Small intestine (tissue), 7 donors: ENCODE measurements at regions not wholly inside any gene's neighbourhood (a gene's known extent, or its start where the extent isn't known, plus 50 kb on each side); places are given as distances from the start of the nearest gene placed in this dataset.
A peak's percentile ranks its signal among the peaks of the same experiment; 100 is the strongest.

Experiments used
- DNase-seq, 2 donors: peaks; one replicate each; pipeline versions ENCODE4 v3.0.0 to v3.0.0-alpha.2; 2013
- FAIRE-seq: peaks from 2 replicates; lab custom pipeline; 2012; peaks lifted over from hg19 to GRCh38; lab: Jason Lieb, UNC
- H3K27ac ChIP-seq, 3 donors: one replicate each; pipeline ENCODE4 v1.5.1; 2013; ENCODE audit warnings: low read length in 2 of 3, mild to moderate bottlenecking in 2 of 3, control low read depth in 1 of 3, inconsistent platforms in 1 of 3, low read depth in 1 of 3, moderate library complexity in 1 of 3
- H3K27me3 ChIP-seq, 3 donors: one replicate each; pipeline ENCODE4 v1.6.1; 2013; ENCODE audit warnings: low read length in 3 of 3, inconsistent platforms in 1 of 3; ENCODE audit not compliant: control insufficient read depth in 3 of 3, insufficient read depth in 3 of 3
- H3K36me3 ChIP-seq, 3 donors: one replicate each; pipeline ENCODE4 v1.6.1; 2013; ENCODE audit warnings: low read length in 3 of 3, inconsistent platforms in 1 of 3, low read depth in 1 of 3, mild to moderate bottlenecking in 1 of 3, moderate library complexity in 1 of 3; ENCODE audit not compliant: control insufficient read depth in 3 of 3, insufficient read depth in 2 of 3
- H3K4me1 ChIP-seq, 3 donors: one replicate each; pipeline ENCODE4 v1.6.1; 2013; ENCODE audit warnings: low read length in 2 of 3, inconsistent platforms in 1 of 3, low read depth in 1 of 3, mild to moderate bottlenecking in 1 of 3, moderate library complexity in 1 of 3; ENCODE audit not compliant: control insufficient read depth in 3 of 3, insufficient read depth in 2 of 3
- H3K4me3 ChIP-seq, 3 donors: one replicate each; pipeline ENCODE4 v1.5.1; 2013; ENCODE audit warnings: low read length in 3 of 3, control low read depth in 1 of 3, inconsistent platforms in 1 of 3, low read depth in 1 of 3, mild to moderate bottlenecking in 1 of 3, moderate library complexity in 1 of 3
- H3K9me3 ChIP-seq, 2 donors: one replicate each; pipeline ENCODE4 v1.6.1; 2013; ENCODE audit warnings: low read depth in 1 of 2, low read length in 1 of 2; ENCODE audit not compliant: control insufficient read depth in 2 of 2, insufficient read depth in 1 of 2
- WGBS, 3 donors: extraction: QIAGEN DNeasy Blood & Tissue Kit; methylation state at CpG; one replicate each; pipeline ENCODE4 v1.1.7; 2013; 5-methylcytosine and 5-hydroxymethylcytosine counted together
- donor health status: healthy with polysubstance abuse.
- donor health status: control.
- donor health status: control.
- donor health status: Bipolar disorder and iron deficiency.
- donor health status: healthy.

GRCh38 chr1:55692726-55693125 lies 477.6 kb upstream of the USP24 start:
- WGBS, 3 donors = 89 to 91% (median 90%) methylated on average over 1 of the region's 1 CpG
- Histone ChIP-seq H3K9me3 (no peaks in the 10 kb centered on the region), H3K27me3 (no peaks in the 10 kb centered on the region), H3K4me1 (peaks cover 0 to 10% (median 0%) of the 10 kb centered on the region in 3 donors), H3K36me3 (no peaks in the 10 kb centered on the region), H3K27ac (no peak overlapping the region), H3K4me3 (no peak overlapping the region)
- FAIRE-seq (no peak), DNase-seq (no peak)

DNA sequence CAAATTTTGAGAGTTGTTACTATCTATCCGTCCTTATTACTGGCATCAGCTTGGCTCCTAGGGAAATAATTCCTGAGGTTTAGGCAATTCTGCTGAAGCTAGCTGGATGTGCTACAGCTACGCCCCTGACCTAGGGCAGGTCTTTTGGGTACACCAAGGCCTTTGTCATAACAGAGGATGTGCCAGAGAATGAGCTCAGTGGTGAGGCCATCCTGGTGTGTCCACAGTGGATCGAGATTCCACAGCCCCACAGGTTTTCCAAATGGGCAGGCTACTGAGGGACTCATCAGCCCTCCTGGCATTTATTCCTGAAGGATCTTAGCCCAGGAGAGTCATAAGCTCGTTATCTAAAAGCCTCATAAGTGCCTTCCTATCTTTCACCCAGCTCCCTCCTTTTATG lies 475.2 kb upstream of the USP24 start:
- H3K27ac ChIP-seq = no peak overlapping the region
- no peaks in the 10 kb centered on the region for H3K36me3 ChIP-seq
- 63 to 75% (median 73%) methylated on average over 4 of the region's 4 CpGs for WGBS, 3 donors
- H3K4me1 ChIP-seq = peaks cover 0 to 10% (median 0%) of the 10 kb centered on the region in 3 donors
- FAIRE-seq (no peak), DNase-seq (no peak)
- no peaks in the 10 kb centered on the region for H3K27me3 ChIP-seq
- H3K9me3 ChIP-seq = no peaks in the 10 kb centered on the region
- H3K4me3 ChIP-seq = no peak overlapping the region

GRCh38 chr1:55689800-55690199 lies 474.6 kb upstream of the USP24 start:
- no peak for FAIRE-seq

DNA sequence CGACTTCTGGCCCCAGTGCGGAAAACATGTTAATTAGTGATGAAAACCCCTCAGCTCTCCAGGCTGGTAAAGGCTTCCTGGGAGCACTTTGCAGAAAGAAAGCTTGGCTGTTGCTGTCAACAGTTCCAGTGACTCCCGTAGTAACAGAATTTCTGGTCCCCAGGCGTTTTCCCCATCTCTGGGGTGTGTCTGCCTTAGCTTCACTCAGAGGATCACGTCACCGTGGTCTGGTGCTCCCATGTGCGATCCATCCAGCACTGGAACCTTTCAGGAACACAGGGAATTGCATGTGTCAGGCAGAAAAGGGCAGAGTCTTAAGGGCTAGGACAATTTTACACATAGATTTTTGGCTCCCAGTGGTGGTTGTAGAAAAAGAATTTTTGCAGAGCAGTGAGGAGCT lies 470.4 kb upstream of the USP24 start:
- H3K4me1 ChIP-seq = no peaks in the 10 kb centered on the region
- no peaks in the 10 kb centered on the region for H3K36me3 ChIP-seq
- DNase-seq (no peak), FAIRE-seq (no peak)
- H3K27me3 ChIP-seq = no peaks in the 10 kb centered on the region
- no peak overlapping the region for H3K4me3 ChIP-seq
- no peak overlapping the region for H3K27ac ChIP-seq
- WGBS, 3 donors = 83 to 89% (median 86%) methylated on average over 7 of the region's 7 CpGs
- peaks cover 0 to 4% of the 10 kb centered on the region in 2 donors for H3K9me3 ChIP-seq

More at GRCh38 chr1:55689800-55690199, 474.6 kb upstream of the USP24 start:
- Histone ChIP-seq H3K9me3 (no peaks in the 10 kb centered on the region), H3K36me3 (no peaks in the 10 kb centered on the region), H3K4me3 (no peak overlapping the region), H3K27ac (no peak overlapping the region), H3K4me1 (peaks cover 0 to 10% (median 0%) of the 10 kb centered on the region in 3 donors), H3K27me3 (no peaks in the 10 kb centered on the region)
- 73 to 82% (median 80%) methylated on average over 3 of the region's 3 CpGs for WGBS, 3 donors
- peak in 1 of 2 donors; percentile 28 for DNase-seq

- no peak for FAIRE-seq
- no peaks in the 10 kb centered on the region for H3K36me3 ChIP-seq
- no peak for DNase-seq
- no peak overlapping the region for H3K4me3 ChIP-seq
- H3K27ac ChIP-seq = no peak overlapping the region
- H3K4me1 ChIP-seq = no peaks in the 10 kb centered on the region
- H3K27me3 ChIP-seq = no peaks in the 10 kb centered on the region
- peaks cover 0 to 4% of the 10 kb centered on the region in 2 donors for H3K9me3 ChIP-seq
Observed at GRCh38 chr1:55684131-55684650, 469.0 kb upstream of the USP24 start.

DNA sequence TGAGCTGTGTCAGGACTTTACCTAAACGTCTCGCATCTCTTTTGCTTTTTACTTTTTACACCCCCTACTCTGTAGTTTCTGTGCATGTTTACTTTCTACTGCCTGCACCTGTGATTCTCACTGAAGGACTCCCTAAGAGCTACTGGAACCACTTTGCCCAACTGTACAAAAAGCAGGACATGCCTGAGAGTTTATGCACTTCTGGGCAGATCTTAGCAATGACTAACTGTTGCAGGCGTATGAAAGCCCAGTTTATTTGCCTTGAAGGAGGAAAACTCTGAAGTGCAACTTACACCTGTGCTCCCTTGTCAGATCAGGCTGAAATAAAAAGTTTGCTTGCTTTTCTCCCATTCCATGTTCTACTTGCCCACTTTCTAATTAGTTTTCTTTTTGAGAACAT lies 467.0 kb upstream of the USP24 start:
- no peak for DNase-seq
- H3K4me1 ChIP-seq = no peaks in the 10 kb centered on the region
- peaks cover 0 to 4% of the 10 kb centered on the region in 2 donors for H3K9me3 ChIP-seq
- no peak overlapping the region for H3K27ac ChIP-seq
- no peak overlapping the region for H3K4me3 ChIP-seq
- FAIRE-seq = no peak
- H3K36me3 ChIP-seq = no peaks in the 10 kb centered on the region
- no peaks in the 10 kb centered on the region for H3K27me3 ChIP-seq
- 91% methylated on average over 3 of the region's 3 CpGs for WGBS, 3 donors

GRCh38 chr1:55679971-55680370 lies 464.8 kb upstream of the USP24 start:
- FAIRE-seq = no peak
- DNase-seq = no peak
- Histone ChIP-seq H3K27me3 (no peaks in the 10 kb centered on the region), H3K27ac (no peak overlapping the region), H3K9me3 (peaks cover 0 to 4% of the 10 kb centered on the region in 2 donors), H3K4me3 (no peak overlapping the region), H3K36me3 (no peaks in the 10 kb centered on the region), H3K4me1 (no peaks in the 10 kb centered on the region)

GRCh38 chr1:55673416-55673815 lies 458.3 kb upstream of the USP24 start:
- H3K27me3 ChIP-seq = peaks cover 0 to 5% (median 0%) of the 10 kb centered on the region in 3 donors
- no peaks in the 10 kb centered on the region for H3K9me3 ChIP-seq
- DNase-seq (no peak), FAIRE-seq (no peak)
- no peak overlapping the region for H3K27ac ChIP-seq
- no peaks in the 10 kb centered on the region for H3K36me3 ChIP-seq
- no peak overlapping the region for H3K4me3 ChIP-seq
- WGBS, 3 donors = 63 to 70% (median 68%) methylated on average over 1 of the region's 1 CpG
- no peaks in the 10 kb centered on the region for H3K4me1 ChIP-seq
